ENCODE measurements at regions not wholly inside any gene's neighbourhood (a gene's known extent, or its start where the extent isn't known, plus 50 kb on each side); places are given as distances from the start of the nearest gene placed in this dataset.
"Not testable (repeated sequence)": the region's sequence is repeated elsewhere in the genome, so short reads cannot be mapped to it uniquely, and the experiment has no call there.

DNA sequence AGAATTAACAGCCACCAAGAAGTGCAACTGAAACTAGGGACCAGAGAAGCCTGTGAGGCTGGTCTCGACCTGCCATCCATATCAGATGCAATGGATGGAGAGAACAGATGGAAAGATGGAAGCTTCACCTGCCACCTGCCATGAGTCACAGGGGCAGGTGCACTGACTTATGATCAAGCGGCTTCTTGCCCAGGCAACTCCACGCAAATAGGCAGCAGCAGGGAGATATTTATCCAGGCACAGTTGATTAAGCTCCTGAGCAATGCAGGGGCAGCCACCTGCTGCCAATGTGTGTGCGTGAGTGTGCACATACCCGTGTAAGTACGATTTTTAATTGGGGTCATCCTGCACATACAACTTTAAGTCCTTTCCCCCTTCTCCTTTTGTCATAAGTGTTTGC lies 174.2 kb downstream of the PTPRU start:
- H3K4me1 Mint-ChIP-seq (ENCODE audit: unreplicated experiment), result no peaks in the 10 kb centered on the region
- no peaks in the 10 kb centered on the region for H3K9me3 Mint-ChIP-seq (ENCODE audit: unreplicated experiment)
- no peak for DNase-seq (ENCODE audit: low spot score)
- no peaks in the 10 kb centered on the region for H3K36me3 Mint-ChIP-seq (ENCODE audit: low read depth, unreplicated experiment)
- H3K27ac Mint-ChIP-seq (ENCODE audit: unreplicated experiment), result no peak overlapping the region
- no peak overlapping the region for H3K4me3 Mint-ChIP-seq (ENCODE audit: unreplicated experiment)
- H3K27me3 Mint-ChIP-seq (ENCODE audit: unreplicated experiment), result peaks cover 8% of the 10 kb centered on the region
- TF ChIP-seq, protein P1, sequence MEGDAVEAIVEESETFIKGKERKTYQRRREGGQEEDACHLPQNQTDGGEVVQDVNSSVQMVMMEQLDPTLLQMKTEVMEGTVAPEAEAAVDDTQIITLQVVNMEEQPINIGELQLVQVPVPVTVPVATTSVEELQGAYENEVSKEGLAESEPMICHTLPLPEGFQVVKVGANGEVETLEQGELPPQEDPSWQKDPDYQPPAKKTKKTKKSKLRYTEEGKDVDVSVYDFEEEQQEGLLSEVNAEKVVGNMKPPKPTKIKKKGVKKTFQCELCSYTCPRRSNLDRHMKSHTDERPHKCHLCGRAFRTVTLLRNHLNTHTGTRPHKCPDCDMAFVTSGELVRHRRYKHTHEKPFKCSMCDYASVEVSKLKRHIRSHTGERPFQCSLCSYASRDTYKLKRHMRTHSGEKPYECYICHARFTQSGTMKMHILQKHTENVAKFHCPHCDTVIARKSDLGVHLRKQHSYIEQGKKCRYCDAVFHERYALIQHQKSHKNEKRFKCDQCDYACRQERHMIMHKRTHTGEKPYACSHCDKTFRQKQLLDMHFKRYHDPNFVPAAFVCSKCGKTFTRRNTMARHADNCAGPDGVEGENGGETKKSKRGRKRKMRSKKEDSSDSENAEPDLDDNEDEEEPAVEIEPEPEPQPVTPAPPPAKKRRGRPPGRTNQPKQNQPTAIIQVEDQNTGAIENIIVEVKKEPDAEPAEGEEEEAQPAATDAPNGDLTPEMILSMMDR (IDR thresholded peaks at IDR 0.05; ENCODE audit: unreplicated experiment), result no peak

DNA sequence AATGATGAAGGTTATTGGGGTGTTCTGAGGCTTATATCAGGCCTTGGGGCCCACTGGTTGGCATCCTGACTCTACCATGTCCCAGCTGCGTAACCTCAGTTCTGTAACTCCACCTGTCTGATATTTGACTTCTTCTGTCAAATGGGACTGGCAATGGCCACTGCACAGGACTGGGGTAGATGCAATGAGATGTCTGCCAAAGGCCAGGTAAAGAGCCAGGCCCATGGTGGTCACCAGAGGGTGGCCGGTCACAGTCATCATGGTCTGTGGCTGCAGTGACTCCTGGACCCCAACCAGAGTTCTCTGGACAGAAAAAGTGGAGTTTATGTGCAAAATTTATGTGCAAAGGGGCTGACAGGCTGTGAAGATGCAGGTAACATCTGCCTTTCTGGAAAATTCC lies 173.3 kb downstream of the PTPRU start:
- H3K36me3 Mint-ChIP-seq (ENCODE audit: low read depth, unreplicated experiment), result no peaks in the 10 kb centered on the region
- H3K9me3 Mint-ChIP-seq (ENCODE audit: unreplicated experiment), result no peaks in the 10 kb centered on the region
- TF ChIP-seq, protein P1 (IDR thresholded peaks at IDR 0.05; ENCODE audit: unreplicated experiment), result no peak
- H3K27me3 Mint-ChIP-seq (ENCODE audit: unreplicated experiment), result peaks cover 5% of the 10 kb centered on the region
- no peak for DNase-seq (ENCODE audit: low spot score)
- H3K4me3 Mint-ChIP-seq (ENCODE audit: unreplicated experiment), result no peak overlapping the region
- no peaks in the 10 kb centered on the region for H3K4me1 Mint-ChIP-seq (ENCODE audit: unreplicated experiment)
- no peak overlapping the region for H3K27ac Mint-ChIP-seq (ENCODE audit: unreplicated experiment)

DNA sequence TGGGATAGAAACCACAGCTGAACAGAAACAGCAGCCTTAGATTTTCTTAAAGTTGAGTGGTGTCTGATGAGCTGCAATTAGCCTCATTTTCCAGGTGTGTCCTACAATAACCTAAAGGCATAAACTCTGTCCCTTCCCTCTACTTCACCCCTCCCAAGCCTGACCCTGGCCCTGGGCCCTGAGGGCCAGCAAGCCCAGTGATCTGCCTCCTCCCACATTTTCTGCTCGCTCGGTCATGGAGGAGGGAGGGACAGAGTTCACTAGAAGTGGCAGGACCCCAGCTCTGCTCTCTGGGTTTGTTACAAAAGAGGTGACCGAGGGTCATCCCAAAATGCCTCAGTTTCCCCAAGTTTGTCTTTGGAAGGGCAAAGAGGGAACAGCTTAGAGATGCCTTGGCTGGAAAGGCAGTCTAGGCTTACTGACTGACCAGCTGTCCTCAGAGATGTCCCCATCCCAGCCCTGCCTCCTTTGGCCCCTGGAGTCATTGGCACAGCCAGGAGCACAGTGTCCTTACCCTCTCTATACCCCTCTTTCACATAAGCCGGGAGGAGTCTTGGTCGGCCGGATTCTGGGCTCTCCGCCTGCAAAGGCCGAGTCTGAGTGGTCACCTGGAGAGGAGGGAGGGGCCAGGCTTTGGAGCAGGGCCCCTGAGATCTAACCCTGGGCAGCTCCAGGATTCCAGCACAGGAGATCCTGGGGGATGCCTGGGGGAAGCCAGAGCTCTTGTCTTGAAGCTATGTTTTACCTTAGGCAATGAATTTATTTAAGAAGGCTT lies 172.7 kb downstream of the PTPRU start:
- no peak for DNase-seq (ENCODE audit: low spot score)
- TF ChIP-seq, protein P1 (IDR thresholded peaks at IDR 0.05; ENCODE audit: unreplicated experiment), result no peak
- H3K27ac Mint-ChIP-seq (ENCODE audit: unreplicated experiment), result no peak overlapping the region
- H3K36me3 Mint-ChIP-seq (ENCODE audit: low read depth, unreplicated experiment), result no peaks in the 10 kb centered on the region
- no peaks in the 10 kb centered on the region for H3K9me3 Mint-ChIP-seq (ENCODE audit: unreplicated experiment)
- peaks cover 5% of the 10 kb centered on the region for H3K27me3 Mint-ChIP-seq (ENCODE audit: unreplicated experiment)
- no peaks in the 10 kb centered on the region for H3K4me1 Mint-ChIP-seq (ENCODE audit: unreplicated experiment)
- no peak overlapping the region for H3K4me3 Mint-ChIP-seq (ENCODE audit: unreplicated experiment)

DNA sequence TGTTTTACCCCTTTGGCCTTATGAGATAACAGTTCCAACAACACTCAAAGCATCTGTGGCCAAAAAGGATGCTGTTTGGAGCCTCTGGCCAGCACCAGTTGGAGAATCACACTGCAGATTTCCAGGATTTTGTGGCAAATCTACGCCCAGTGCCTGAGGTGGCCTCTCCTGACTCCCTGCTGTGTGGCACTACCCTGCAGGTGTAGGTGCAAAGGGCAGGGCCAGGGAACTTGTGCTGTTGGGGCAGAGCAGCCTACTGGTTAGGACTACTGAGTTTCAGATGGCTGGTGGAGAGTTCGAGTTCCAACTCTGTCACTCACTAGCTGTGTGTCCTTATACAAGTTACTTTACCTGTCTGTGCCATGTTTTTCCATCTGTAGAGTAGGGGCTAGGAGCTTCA lies 170.5 kb downstream of the PTPRU start:
- H3K36me3 Mint-ChIP-seq (ENCODE audit: low read depth, unreplicated experiment), result no peaks in the 10 kb centered on the region
- TF ChIP-seq, protein P1 (IDR thresholded peaks at IDR 0.05; ENCODE audit: unreplicated experiment), result no peak
- no peak for DNase-seq (ENCODE audit: low spot score)
- H3K4me1 Mint-ChIP-seq (ENCODE audit: unreplicated experiment), result no peaks in the 10 kb centered on the region
- H3K27me3 Mint-ChIP-seq (ENCODE audit: unreplicated experiment), result peaks cover 5% of the 10 kb centered on the region
- H3K9me3 Mint-ChIP-seq (ENCODE audit: unreplicated experiment), result no peaks in the 10 kb centered on the region
- no peak overlapping the region for H3K27ac Mint-ChIP-seq (ENCODE audit: unreplicated experiment)
- no peak overlapping the region for H3K4me3 Mint-ChIP-seq (ENCODE audit: unreplicated experiment)

DNA sequence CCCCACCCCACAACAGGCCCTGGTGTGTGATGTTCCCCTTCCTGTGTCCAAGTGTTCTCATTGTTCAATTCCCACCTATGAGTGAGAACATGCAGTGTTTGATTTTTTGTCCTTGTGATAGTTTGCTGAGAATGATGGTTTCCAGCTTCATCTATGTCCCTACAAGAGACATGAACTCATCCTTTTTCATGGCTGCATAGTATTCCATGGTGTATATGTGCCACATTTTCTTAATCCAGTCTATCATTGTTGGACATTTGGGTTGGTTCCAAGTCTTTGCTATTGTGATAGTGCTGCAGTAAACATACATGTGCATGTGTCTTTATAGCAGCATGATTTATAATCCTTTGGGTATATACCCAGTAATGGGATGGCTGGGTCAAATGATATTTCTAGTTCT lies 163.9 kb downstream of the PTPRU start:
- H3K36me3 Mint-ChIP-seq (ENCODE audit: low read depth, unreplicated experiment); H3K4me1 Mint-ChIP-seq (ENCODE audit: unreplicated experiment); H3K9me3 Mint-ChIP-seq (ENCODE audit: unreplicated experiment); DNase-seq (ENCODE audit: low spot score); H3K4me3 Mint-ChIP-seq (ENCODE audit: unreplicated experiment); H3K27ac Mint-ChIP-seq (ENCODE audit: unreplicated experiment); H3K27me3 Mint-ChIP-seq (ENCODE audit: unreplicated experiment): not testable (repeated sequence)

All from endothelial cell (in vitro differentiated cells).